Left lobe of liver (tissue), 2 donors: ENCODE measurements at regions not wholly inside any gene's neighbourhood (a gene's known extent, or its start where the extent isn't known, plus 50 kb on each side); places are given as distances from the start of the nearest gene placed in this dataset.
"Not testable (repeated sequence)": the region's sequence is repeated elsewhere in the genome, so short reads cannot be mapped to it uniquely, and the experiment has no call there.

Experiments
- ATAC-seq: fragments of 200-7000 bp; cut with Tn5 transposase; one replicate; pipeline ENCODE4 v1.9.1; 2020; ENCODE audit warnings: mild to moderate bottlenecking, moderate library complexity
- DNase-seq: peaks from one replicate; pipeline ENCODE4 v3.0.0-alpha.2; 2020; ENCODE audit warnings: low spot score
- donor health status: DM: no; HTN: no; CAD: no; lungs with moderate emphysema.
- donor health status: DM: no; HTN: yes; CAD: no.

DNA sequence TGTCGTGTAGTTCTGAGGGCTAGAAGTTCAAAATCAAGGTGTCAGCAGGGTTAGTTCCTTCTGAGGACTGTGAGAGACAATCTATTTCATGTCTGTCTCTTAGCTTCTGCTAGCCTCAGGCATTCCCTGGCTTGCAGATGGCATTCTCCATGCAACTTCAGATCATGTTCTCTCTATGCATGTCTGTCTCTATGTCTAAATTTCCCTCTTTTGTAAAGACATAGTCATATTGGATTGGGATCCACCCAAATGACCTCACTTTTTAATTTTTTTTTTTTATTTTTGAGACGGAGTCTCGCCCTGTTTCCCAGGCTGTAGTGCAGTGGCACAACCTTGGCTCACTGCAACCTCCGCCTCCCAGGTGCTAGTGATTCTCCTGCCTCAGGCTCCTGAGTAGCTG, 104.6 kb downstream of the RAP2B start:
- DNase-seq, result no peak
- ATAC-seq, result no peak

DNA sequence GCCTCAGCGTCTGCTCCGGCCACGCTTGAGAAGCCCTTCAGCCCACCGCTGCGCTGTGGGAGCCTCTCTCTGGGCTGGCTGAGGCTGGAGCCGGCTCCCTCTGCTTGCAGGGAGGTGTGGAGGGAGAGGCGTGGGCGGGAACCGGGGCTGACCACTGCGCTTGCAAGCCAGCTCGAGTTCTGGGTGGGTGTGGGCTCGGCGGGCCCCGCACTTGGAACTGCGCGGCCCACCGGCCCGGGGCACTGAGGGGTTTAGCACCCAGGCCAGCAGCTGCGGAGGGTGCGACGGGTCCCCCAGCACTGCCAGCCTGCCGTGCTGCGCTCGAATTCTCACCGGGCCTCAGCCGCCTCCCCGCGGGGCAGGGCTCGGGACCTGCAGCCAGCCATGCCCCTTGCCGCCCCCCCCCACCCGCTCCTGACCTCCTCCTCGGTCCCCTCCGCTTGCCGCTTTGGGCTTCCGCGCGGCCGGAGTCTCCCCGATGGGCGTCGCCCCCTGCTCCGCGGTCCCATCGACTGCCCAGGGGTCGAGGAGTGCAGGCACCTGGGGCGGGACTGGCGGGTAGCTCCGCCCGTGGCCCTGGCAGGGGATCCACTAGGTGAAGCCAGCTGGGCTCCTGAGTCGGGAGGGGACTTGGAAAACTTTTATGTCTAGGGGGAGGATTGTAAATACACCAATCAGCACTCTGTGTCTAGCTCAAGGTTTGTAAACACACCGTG, 106.7 kb downstream of the RAP2B start:
- peak; percentile 55 for DNase-seq
- ATAC-seq, result peak; percentile 84

- ATAC-seq (peak; percentile 37), DNase-seq (no peak)
Measured at GRCh38 chr3:153269730-153270129, 107.7 kb downstream of the RAP2B start.

DNA sequence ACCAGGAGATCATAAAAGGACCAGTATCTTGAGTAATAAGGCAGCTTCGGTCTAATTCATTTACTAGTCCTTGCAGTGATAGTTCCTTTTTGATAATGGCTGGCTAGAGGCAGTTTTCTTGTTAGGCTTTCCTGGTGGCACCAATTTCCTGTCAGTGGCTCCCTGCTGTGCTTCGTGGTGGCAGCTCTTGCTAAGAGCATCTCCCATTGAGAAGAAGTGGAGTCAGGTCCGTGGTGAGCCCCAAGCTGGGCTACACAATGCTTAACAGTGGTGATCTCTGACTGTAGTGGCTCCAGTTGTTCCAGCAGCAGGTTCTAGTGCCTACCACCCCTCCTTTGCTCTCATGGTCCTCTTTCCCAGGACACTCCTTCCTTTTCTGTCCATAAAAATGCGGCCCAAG, 111.2 kb downstream of the RAP2B start:
- DNase-seq (no peak), ATAC-seq (no peak)

GRCh38 chr3:153273767-153274435, 111.9 kb downstream of the RAP2B start:
- DNase-seq, result no peak
- no peak for ATAC-seq

- DNase-seq (no peak), ATAC-seq (no peak)
Measured at GRCh38 chr3:153274561-153274960, 112.5 kb downstream of the RAP2B start.

- ATAC-seq (no peak), DNase-seq (no peak)
Measured at GRCh38 chr3:153275514-153275913, 113.5 kb downstream of the RAP2B start.

DNA sequence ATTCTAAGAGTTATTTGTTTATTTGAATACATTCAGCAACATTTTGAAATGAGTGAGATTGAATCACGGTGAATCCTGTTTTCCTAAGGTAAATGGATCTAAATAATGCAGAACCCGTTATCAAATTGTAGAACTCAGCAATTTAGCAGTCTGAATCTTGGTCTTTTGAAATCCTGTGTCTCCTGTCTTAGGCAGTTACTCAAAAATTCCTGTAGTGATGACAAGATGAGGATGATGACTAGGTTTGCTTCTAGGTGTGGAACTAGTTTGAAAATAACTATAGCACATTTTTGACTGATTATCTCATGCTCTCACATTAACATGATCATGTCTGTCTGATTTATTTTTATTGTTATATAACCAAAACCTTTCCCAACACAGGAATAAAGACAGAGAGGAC, 115.0 kb downstream of the RAP2B start:
- ATAC-seq (no peak), DNase-seq (no peak)

- DNase-seq, ATAC-seq: not testable (repeated sequence)
Measured at GRCh38 chr3:153281236-153281997, 119.4 kb downstream of the RAP2B start.

GRCh38 chr3:153282355-153282754, 120.3 kb downstream of the RAP2B start:
- ATAC-seq, result no peak
- DNase-seq, result no peak

- DNase-seq, result no peak
- ATAC-seq, result peak; percentile 51
Measured at GRCh38 chr3:153284282-153284938, 122.4 kb downstream of the RAP2B start.

GRCh38 chr3:153285194-153285641, 123.2 kb downstream of the RAP2B start:
- DNase-seq, result no peak

GRCh38 chr3:153285982-153286381, 124.0 kb downstream of the RAP2B start:
- peak; percentile 26 for ATAC-seq
- DNase-seq, result no peak

More at GRCh38 chr3:153285194-153285641, 123.2 kb downstream of the RAP2B start:
- ATAC-seq, result peak; percentile 37

GRCh38 chr3:153287017-153287416, 125.0 kb downstream of the RAP2B start:
- ATAC-seq (no peak), DNase-seq (no peak)

DNA sequence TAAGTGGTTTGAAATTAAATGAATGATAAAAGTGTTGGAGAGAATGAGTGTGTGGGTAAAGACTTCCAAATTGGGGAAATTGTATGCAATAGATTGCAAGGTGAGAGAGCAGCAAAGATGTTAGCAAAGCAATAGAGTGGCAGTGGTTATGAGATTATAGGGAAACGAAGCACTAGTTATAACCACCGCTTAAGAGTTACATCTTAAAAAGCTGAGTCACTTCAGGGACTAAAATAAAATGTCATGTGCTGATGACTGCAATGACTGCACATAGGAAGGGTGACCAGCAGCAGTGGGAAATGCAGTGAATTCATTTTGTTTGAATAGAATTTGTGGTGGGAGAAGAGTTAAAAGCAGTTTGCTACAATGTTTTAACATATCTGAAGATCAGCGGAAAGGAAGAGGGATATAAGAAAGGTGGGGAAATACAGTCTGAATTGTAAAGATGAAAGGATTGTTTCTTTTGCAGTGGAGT, 127.3 kb downstream of the RAP2B start:
- ATAC-seq, result no peak

GRCh38 chr3:153290268-153291015, 128.4 kb downstream of the RAP2B start:
- DNase-seq (no peak), ATAC-seq (peak; percentile 31)

More for the DNA sequence above, 127.3 kb downstream of the RAP2B start:
- no peak for DNase-seq

DNA sequence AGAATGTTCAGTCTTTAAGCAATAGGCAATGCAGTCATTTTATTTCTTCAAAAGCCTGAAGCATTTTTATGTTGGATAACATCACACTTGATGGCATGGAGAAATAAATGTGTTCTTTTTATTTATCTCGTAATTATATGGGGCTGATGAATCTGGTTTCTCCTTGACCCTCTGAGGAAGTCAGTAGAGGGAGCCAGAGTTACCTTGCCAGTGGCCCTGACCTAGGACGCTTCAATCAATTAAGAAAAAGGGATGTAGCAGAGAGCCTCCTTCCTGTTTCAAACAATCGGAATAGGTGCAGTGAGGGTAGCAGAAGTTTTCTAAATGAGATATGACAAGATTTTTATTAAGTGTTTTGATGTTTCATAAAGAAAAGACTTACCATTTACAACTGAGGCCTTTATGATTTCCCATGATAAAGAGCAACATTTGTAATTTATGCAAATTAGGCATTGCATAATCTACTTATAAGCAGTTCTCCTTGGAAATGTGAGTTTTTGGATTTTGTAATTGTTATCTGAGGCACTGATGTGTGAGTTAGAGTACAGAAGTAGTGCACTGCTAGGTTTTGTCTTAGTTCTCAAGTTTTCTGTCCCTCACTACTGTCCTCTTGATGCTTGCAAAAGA, 129.1 kb downstream of the RAP2B start:
- DNase-seq (no peak), ATAC-seq (peak; percentile 60)

DNA sequence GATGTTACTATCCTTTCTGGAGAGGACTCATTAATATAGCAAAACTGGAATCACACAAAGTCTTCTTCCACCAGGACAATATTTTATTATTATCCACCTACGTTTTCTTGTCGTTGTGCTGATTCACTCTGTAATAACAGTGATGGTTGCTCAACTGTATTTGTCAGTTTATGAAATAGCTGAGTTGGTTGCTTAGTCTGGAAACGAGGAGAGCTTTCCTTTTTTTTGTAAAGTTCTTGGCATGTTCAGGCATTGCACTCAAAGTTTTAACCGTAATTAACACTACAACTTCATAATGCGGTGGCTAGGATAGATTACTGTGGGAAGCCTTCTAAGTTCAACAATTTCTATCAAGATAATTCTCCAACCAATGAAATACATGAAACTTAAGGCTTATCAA, 131.2 kb downstream of the RAP2B start:
- ATAC-seq (no peak), DNase-seq (no peak)

- ATAC-seq, result no peak
- DNase-seq, result no peak
Measured at GRCh38 chr3:153295901-153296300, 133.9 kb downstream of the RAP2B start.

GRCh38 chr3:153305189-153305588, 143.2 kb downstream of the RAP2B start:
- ATAC-seq (peak; percentile 75), DNase-seq (no peak)
